K562 (cell line): ENCODE measurements at regions not wholly inside any gene's neighbourhood (a gene's known extent, or its start where the extent isn't known, plus 50 kb on each side); places are given as distances from the start of the nearest gene placed in this dataset.

Experiments
- ATAC-seq: fragments of 200-7000 bp; cut with Tn5 transposase; 3 replicates; pipeline ENCODE4 v1.9.1; 2020; ENCODE audit warnings: moderate library complexity
- BruUV-seq: library from RNA; stranded (reverse); fragments of 400-500 nt; replicated peaks from 2 replicates; lab custom pipeline; 2021; lab: Mats Ljungman, UMichigan
- CTCF ChIA-PET: fragments of 300-600 bp; formaldehyde crosslinking; extraction: SDS; loops from one replicate; lab custom pipeline; 2021; ENCODE audit warnings: low intra/inter-chr PET ratio; lab: Yijun Ruan, JAX
- POLR2A ChIA-PET: fragments of 300-600, 350-650 bp; sonication (Branson Sonifier 250); formaldehyde crosslinking; extraction: SDS; loops from one replicate; lab custom pipeline; 2021; ENCODE audit warnings: antibody characterized with exemption, inconsistent platforms; lab: Yijun Ruan, JAX
- DNase-seq, 4 experiments: peaks; one replicate each; pipeline versions ENCODE4 v3.0.0 to v3.0.0-alpha.2; 2011 to 2018; ENCODE audit warnings: low spot score in 3 of 4, mixed read lengths in 3 of 4; ENCODE audit errors: extremely low read depth in 1 of 4
- FAIRE-seq: peaks from 2 replicates; lab custom pipeline; 2011; peaks lifted over from hg19 to GRCh38; lab: Jason Lieb, UNC
- H2AFZ ChIP-seq: 2 replicates; pipeline ENCODE4 v1.6.0; 2011; ENCODE audit warnings: low read depth, low read length, control low read depth, inconsistent platforms
- H3K27ac ChIP-seq: fragments of 200-600 bp; 3 replicates; pipeline ENCODE4 v1.8.0; 2011; ENCODE audit warnings: low read depth, mild to moderate bottlenecking, control low read depth, inconsistent platforms, low read length, moderate library complexity, mixed read lengths; ENCODE audit errors: extremely low read depth
- H3K27me3 ChIP-seq, 2 experiments: fragments of 300-600 bp in 1 of 2; 2 replicates in 1 of 2; 3 replicates in 1 of 2; pipeline versions ENCODE4 v1.6.0 to v1.8.0; 2011; ENCODE audit warnings: inconsistent platforms in 2 of 2, low read length in 2 of 2, mild to moderate bottlenecking in 1 of 2, mixed read lengths in 1 of 2, moderate library complexity in 1 of 2; ENCODE audit not compliant: control insufficient read depth in 2 of 2, insufficient read depth in 2 of 2
- H3K36me3 ChIP-seq: fragments of 300-600 bp; 3 replicates; pipeline ENCODE4 v1.8.0; 2011; ENCODE audit warnings: mild to moderate bottlenecking, low read length, inconsistent platforms; ENCODE audit not compliant: control insufficient read depth, insufficient read depth
- H3K4me1 ChIP-seq, 2 experiments: fragments of 200-600 bp in 1 of 2; replicated peaks in 1 of 2; 2 replicates in 1 of 2; 3 replicates in 1 of 2; pipeline versions ENCODE4 v1.5.1 to v1.8.0; 2011; ENCODE audit warnings: inconsistent platforms in 2 of 2, low read length in 2 of 2, mild to moderate bottlenecking in 1 of 2, mixed read lengths in 1 of 2, moderate library complexity in 1 of 2; ENCODE audit not compliant: control insufficient read depth in 2 of 2, insufficient read depth in 2 of 2
- H3K4me2 ChIP-seq: 2 replicates; pipeline ENCODE4 v1.6.1; 2011; ENCODE audit warnings: low read length, control low read depth, inconsistent platforms, mixed read lengths; ENCODE audit not compliant: insufficient read depth
- H3K4me3 ChIP-seq: fragments of 200-600 bp; sonication (generic), shearing (Covaris generic); 2 replicates; pipeline ENCODE4 v1.5.1; 2016; ENCODE audit warnings: control low read depth, inconsistent platforms
- H3K79me2 ChIP-seq: fragments of 200-600 bp; 3 replicates; pipeline ENCODE4 v1.8.0; 2011; ENCODE audit warnings: low read length, inconsistent platforms; ENCODE audit not compliant: control insufficient read depth, insufficient read depth
- H3K9ac ChIP-seq, 2 experiments: 2 replicates each; pipeline versions ENCODE4 v1.6.0 to v1.6.1; 2011; ENCODE audit warnings: low read depth in 2 of 2, low read length in 2 of 2, control low read depth in 1 of 2, inconsistent platforms in 1 of 2, mild to moderate bottlenecking in 1 of 2, mixed read lengths in 1 of 2; ENCODE audit not compliant: insufficient read depth in 1 of 2
- H3K9me1 ChIP-seq: one replicate; pipeline ENCODE4 v1.6.0; 2011; ENCODE audit warnings: inconsistent platforms, mild to moderate bottlenecking, low read length, moderate library complexity; ENCODE audit not compliant: control insufficient read depth, insufficient read depth
- H3K9me3 ChIP-seq: replicated peaks from 2 replicates; pipeline ENCODE4 v1.5.1; 2011; ENCODE audit warnings: low read depth, low read length, inconsistent platforms; ENCODE audit not compliant: control insufficient read depth, insufficient read depth
- H4K20me1 ChIP-seq: replicated peaks from 2 replicates; pipeline ENCODE4 v1.6.1; 2011; ENCODE audit warnings: low read length, inconsistent platforms, mixed read lengths; ENCODE audit not compliant: control insufficient read depth, insufficient read depth
- CREB3L1 ChIP-seq: fragments of 450-650 bp; IDR thresholded peaks from 2 replicates; pipeline ENCODE4 v1.6.1; 2014; ENCODE audit warnings: low read depth, mild to moderate bottlenecking, moderate library complexity, borderline replicate concordance
- FOXJ3 ChIP-seq: sonication (generic); formaldehyde crosslinking; IDR thresholded peaks from 2 replicates; pipeline ENCODE4 v1.4.0; 2020; ENCODE audit warnings: mild to moderate bottlenecking, missing genetic modification reagents
- JUN ChIP-seq, 2 experiments: sonication (generic) in 1 of 2; formaldehyde crosslinking in 1 of 2; IDR thresholded peaks; 2 replicates each; pipeline versions ENCODE4 v1.6.1 to v1.8.0; 2012 to 2022; ENCODE audit warnings: borderline replicate concordance in 2 of 2, mild to moderate bottlenecking in 2 of 2, improper control_type of control experiment in 1 of 2, low read depth in 1 of 2, low read length in 1 of 2, missing genetic modification reagents in 1 of 2
- JUND ChIP-seq, 2 experiments: IDR thresholded peaks; 2 replicates in 1 of 2; 3 replicates in 1 of 2; pipeline ENCODE4 v1.6.1; 2011; ENCODE audit warnings: borderline replicate concordance in 2 of 2, low read depth in 2 of 2, low read length in 2 of 2, improper control_type of control experiment in 1 of 2, missing biosample characterization in 1 of 2, missing genetic modification characterization in 1 of 2, missing genetic modification reagents in 1 of 2
- LEF1 ChIP-seq: fragments of 450-650 bp; IDR thresholded peaks from 2 replicates; pipeline ENCODE4 v1.6.1; 2016; ENCODE audit warnings: mild to moderate bottlenecking
- WGBS: fragments of 100-300 bp; shearing (Covaris generic); methylation state at CpG from one replicate; pipeline ENCODE4 v1.1.6; 2016; ENCODE audit warnings: low coverage, mixed read lengths; ENCODE audit not compliant: insufficient coverage; ENCODE audit errors: missing lambda C conversion rate; 5-methylcytosine and 5-hydroxymethylcytosine counted together
- in situ Hi-C: fragments of 300-500 bp; cut with MboI; formaldehyde crosslinking; loops from 4 replicates; pipeline ENCODE4 v1.15.0; 2018; ENCODE audit warnings: inconsistent platforms, mixed read lengths
- intact Hi-C: fragments of 100-400 bp; cut with micrococcal nuclease; formaldehyde crosslinking; loops from 2 replicates; pipeline ENCODE4 v1.14.2; 2022

DNA sequence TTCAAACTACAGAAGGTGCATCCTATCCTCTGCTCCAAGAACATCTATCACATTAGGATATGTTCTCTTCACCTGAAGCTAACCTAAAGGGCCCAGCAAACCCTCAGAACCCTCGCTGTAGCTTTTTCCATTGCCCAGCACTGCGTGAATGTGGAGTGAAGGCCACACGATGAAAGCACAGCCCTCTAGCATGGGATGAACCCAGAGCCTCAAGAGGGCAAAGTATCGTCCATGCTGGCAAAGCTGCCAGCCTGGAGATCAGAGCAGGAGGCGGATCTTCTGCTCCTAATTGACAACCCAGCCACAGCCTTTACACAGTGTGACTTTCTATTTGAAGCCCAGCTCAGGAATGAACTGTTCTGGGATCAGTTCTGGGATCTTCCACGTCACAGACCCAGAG is 65.1 kb upstream of the USP47 start:
- Histone ChIP-seq H4K20me1 (no peaks in the 10 kb centered on the region), H3K9me3 (no peaks in the 10 kb centered on the region), H3K4me1 (no peaks in the 10 kb centered on the region), H3K79me2 (no peaks in the 10 kb centered on the region), H2AFZ (no peak overlapping the region), H3K27ac (no peak overlapping the region), H3K36me3 (no peaks in the 10 kb centered on the region), H3K9ac (no peak overlapping the region), H3K4me2 (no peak overlapping the region), H3K27me3 (peaks cover 3 to 10% of the 10 kb centered on the region in 2 experiments; a peak in 3 of 5 replicates), H3K9me1 (no peaks in the 10 kb centered on the region), H3K4me3 (no peak overlapping the region)
- DNase-seq, result no peak
- in situ Hi-C loops, result no loop called here
- WGBS, result 0% methylated on average over 6 of the region's 6 CpGs
- BruUV-seq, result no TSS peak
- intact Hi-C loops, result no loop called here
- POLR2A ChIA-PET, result interaction anchor here (0.6 to 2.0 kb wide), 2 partner anchors 8 to 968 kb away, joined by 3 to 9 read pairs; partner anchors contain the start of gene EIF4G2
- CTCF ChIA-PET, result no interaction called here
- TF ChIP-seq JUND (IDR thresholded peaks at IDR 0.05; ENCODE audit: borderline replicate concordance, low read depth, low read length) (no peak), JUND (tag; IDR thresholded peaks at IDR 0.05; ENCODE audit: borderline replicate concordance, low read depth, low read length) (no peak), LEF1 (no peak), FOXJ3 (no peak), CREB3L1 (no peak), JUN (IDR thresholded peaks at IDR 0.05; ENCODE audit: borderline replicate concordance, low read depth, low read length) (no peak), JUN (CRISPR knock-in tag; IDR thresholded peaks at IDR 0.05; ENCODE audit: borderline replicate concordance) (no peak)
- ATAC-seq, result no peak
- FAIRE-seq, result no peak
